Naive thymus-derived CD4-positive, alpha-beta T cell (primary cell): ENCODE measurements at regions not wholly inside any gene's neighbourhood (a gene's known extent, or its start where the extent isn't known, plus 50 kb on each side); places are given as distances from the start of the nearest gene placed in this dataset.

Source experiments
- ATAC-seq: fragments of 150-1000 bp; cut with Tn5 transposase; 2 replicates; pipeline ENCODE4 v1.10.0; 2021; ENCODE audit warnings: mild to moderate bottlenecking, moderate library complexity
- CTCF ChIA-PET: fragments of 350-600 bp; sonication (Branson Sonifier 250); formaldehyde crosslinking; loops from one replicate; lab custom pipeline; 2021; ENCODE audit warnings: antibody characterized with exemption; lab: Charles Lee
- POLR2A ChIA-PET: fragments of 350-600 bp; sonication (Branson Sonifier 250); formaldehyde crosslinking; loops from one replicate; lab custom pipeline; 2021; ENCODE audit warnings: antibody characterized with exemption, inconsistent platforms; lab: Charles Lee
- DNase-seq, 9 donors: peaks; one replicate each; pipeline versions ENCODE4 v3.0.0 to v3.0.0-alpha.2; 2020 to 2022; ENCODE audit warnings: mixed read lengths in 1 of 9
- H3K27ac ChIP-seq: one replicate; pipeline ENCODE4 v1.7.0; 2013; ENCODE audit warnings: mild to moderate bottlenecking, low read depth, low read length, moderate library complexity
- H3K27me3 ChIP-seq, 2 donors: one replicate each; pipeline ENCODE4 v1.7.0; 2013; ENCODE audit warnings: low read length in 2 of 2, mild to moderate bottlenecking in 2 of 2, moderate library complexity in 2 of 2; ENCODE audit not compliant: control insufficient read depth in 2 of 2, insufficient read depth in 2 of 2
- H3K36me3 ChIP-seq, 3 experiments: 1 replicate in 2 of 3; 2 replicates in 1 of 3; pipeline ENCODE4 v1.7.0; 2013; ENCODE audit warnings: low read length in 3 of 3, mild to moderate bottlenecking in 3 of 3, moderate library complexity in 1 of 3; ENCODE audit not compliant: insufficient read depth in 3 of 3, control insufficient read depth in 2 of 3
- H3K4me1 ChIP-seq, 2 donors: one replicate each; pipeline ENCODE4 v1.7.0; 2013; ENCODE audit warnings: low read length in 2 of 2, mild to moderate bottlenecking in 2 of 2, moderate library complexity in 1 of 2; ENCODE audit not compliant: control insufficient read depth in 2 of 2, insufficient read depth in 2 of 2
- H3K4me3 ChIP-seq: 2 replicates; pipeline ENCODE4 v1.7.0; 2013; ENCODE audit warnings: mild to moderate bottlenecking, low read length
- H3K9me3 ChIP-seq, 3 experiments: 1 replicate in 2 of 3; 2 replicates in 1 of 3; pipeline ENCODE4 v1.7.0; 2013; ENCODE audit warnings: low read length in 3 of 3; ENCODE audit not compliant: control insufficient read depth in 2 of 3
- H3K27ac Mint-ChIP-seq, 9 donors: one replicate each; pipeline ENCODE4 v1.8.0; 2020 to 2022; ENCODE audit warnings: mixed read lengths in 9 of 9, mild to moderate bottlenecking in 8 of 9, moderate library complexity in 5 of 9, inconsistent platforms in 2 of 9
- H3K27me3 Mint-ChIP-seq, 5 donors: one replicate each; pipeline ENCODE4 v1.8.0; 2021 to 2022; ENCODE audit warnings: mixed read lengths in 5 of 5, mild to moderate bottlenecking in 1 of 5
- H3K36me3 Mint-ChIP-seq, 5 donors: one replicate each; pipeline ENCODE4 v1.8.0; 2020 to 2022; ENCODE audit warnings: mixed read lengths in 5 of 5, mild to moderate bottlenecking in 3 of 5, inconsistent platforms in 1 of 5
- H3K4me1 Mint-ChIP-seq, 7 donors: one replicate each; pipeline ENCODE4 v1.8.0; 2020 to 2022; ENCODE audit warnings: mixed read lengths in 7 of 7, mild to moderate bottlenecking in 3 of 7, inconsistent platforms in 1 of 7
- H3K4me3 Mint-ChIP-seq, 10 donors: one replicate each; pipeline ENCODE4 v1.8.0; 2020 to 2022; ENCODE audit warnings: mild to moderate bottlenecking in 10 of 10, mixed read lengths in 10 of 10, moderate library complexity in 6 of 10, inconsistent platforms in 2 of 10
- H3K9me3 Mint-ChIP-seq, 11 donors: one replicate each; pipeline ENCODE4 v1.8.0; 2020 to 2022; ENCODE audit warnings: mixed read lengths in 11 of 11, mild to moderate bottlenecking in 4 of 11, inconsistent platforms in 1 of 11, moderate library complexity in 1 of 11
- intact Hi-C, 2 donors: fragments of 100-400 bp; cut with micrococcal nuclease; formaldehyde crosslinking; loops; one replicate each; pipeline ENCODE4 v1.15.1; 2023

DNA sequence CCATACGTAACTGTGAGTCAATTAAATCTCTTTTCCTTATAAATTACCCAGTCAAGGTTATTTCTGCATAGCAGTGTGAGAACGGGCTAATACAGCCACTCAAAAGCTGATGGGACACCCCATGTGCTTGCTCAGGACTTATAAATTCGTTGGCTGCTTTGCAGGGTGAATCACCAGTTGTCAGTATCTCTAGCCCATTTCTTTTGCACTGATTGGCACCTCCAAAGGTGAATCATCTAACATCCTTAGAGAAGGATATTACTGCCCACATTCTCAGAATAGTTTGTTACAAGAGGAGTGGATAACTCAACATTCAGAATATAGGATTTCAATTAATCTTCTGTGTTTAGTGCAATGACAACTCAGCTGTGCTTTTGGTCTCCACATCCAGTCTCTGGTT is 601.5 kb downstream of the KCNH5 start:
- Histone ChIP-seq H3K4me1 (no peaks in the 10 kb centered on the region), H3K9me3 (peaks cover 0 to 9% (median 0%) of the 10 kb centered on the region in 3 experiments), H3K27me3 (no peaks in the 10 kb centered on the region), H3K36me3 (no peaks in the 10 kb centered on the region), H3K4me3 (no peak overlapping the region), H3K27ac (no peak overlapping the region)
- Mint-ChIP-seq H3K36me3 (no peaks in the 10 kb centered on the region), H3K4me1 (no peaks in the 10 kb centered on the region), H3K27me3 (no peaks in the 10 kb centered on the region), H3K27ac (no peak overlapping the region), H3K9me3 (peaks cover 0 to 43% (median 21%) of the 10 kb centered on the region in 11 donors), H3K4me3 (no peak overlapping the region)
- no peak for DNase-seq
- intact Hi-C loops = no loop called here
- no peak for ATAC-seq
- ChIA-PET POLR2A (no interaction called here), CTCF (no interaction called here)

DNA sequence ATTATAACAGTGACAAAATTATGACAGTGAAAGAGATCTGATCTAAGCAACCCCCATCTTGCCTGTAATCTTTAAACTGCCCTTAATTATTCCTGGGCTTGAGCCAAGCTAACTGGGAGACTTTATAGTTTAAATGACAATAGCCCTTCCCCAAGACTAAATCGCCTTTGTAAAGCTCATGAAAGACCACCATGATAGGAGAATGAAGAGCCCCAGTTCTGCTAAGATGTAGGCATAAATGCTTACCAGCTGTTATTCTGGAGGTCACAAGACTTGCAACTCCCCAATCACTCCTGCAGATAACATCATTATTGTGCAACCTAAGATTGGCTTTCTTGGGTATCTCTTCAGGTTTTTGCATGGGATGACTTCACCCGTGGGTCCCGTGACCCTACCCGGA is 599.7 kb downstream of the KCNH5 start:
- H3K4me3 Mint-ChIP-seq = no peak overlapping the region
- peaks cover 0 to 31% (median 9%) of the 10 kb centered on the region in 11 donors for H3K9me3 Mint-ChIP-seq
- no peak overlapping the region for H3K4me3 ChIP-seq
- peaks cover 0 to 6% (median 0%) of the 10 kb centered on the region in 3 experiments for H3K9me3 ChIP-seq
- no peaks in the 10 kb centered on the region for H3K27me3 ChIP-seq
- intact Hi-C loops = no loop called here
- DNase-seq (no peak), ATAC-seq (no peak)
- H3K4me1 Mint-ChIP-seq = no peaks in the 10 kb centered on the region
- H3K36me3 ChIP-seq = no peaks in the 10 kb centered on the region
- no peaks in the 10 kb centered on the region for H3K27me3 Mint-ChIP-seq
- H3K27ac Mint-ChIP-seq = no peak overlapping the region
- H3K4me1 ChIP-seq = no peaks in the 10 kb centered on the region
- ChIA-PET CTCF (no interaction called here), POLR2A (no interaction called here)
- H3K27ac ChIP-seq = no peak overlapping the region
- no peaks in the 10 kb centered on the region for H3K36me3 Mint-ChIP-seq

- Mint-ChIP-seq H3K27ac (no peak overlapping the region), H3K9me3 (peaks cover 0 to 15% (median 5%) of the 10 kb centered on the region in 11 donors), H3K4me1 (no peaks in the 10 kb centered on the region), H3K27me3 (no peaks in the 10 kb centered on the region), H3K4me3 (no peak overlapping the region), H3K36me3 (no peaks in the 10 kb centered on the region)
- Histone ChIP-seq H3K27me3 (no peaks in the 10 kb centered on the region), H3K36me3 (no peaks in the 10 kb centered on the region), H3K4me3 (no peak overlapping the region), H3K9me3 (no peaks in the 10 kb centered on the region), H3K27ac (no peak overlapping the region), H3K4me1 (no peaks in the 10 kb centered on the region)
- ATAC-seq = no peak
- POLR2A ChIA-PET = no interaction called here
- DNase-seq = no peak
- CTCF ChIA-PET = no interaction called here
- intact Hi-C loops = no loop called here
These were observed 594.0 kb downstream of the KCNH5 start for GRCh38 chr14:62451221-62451620.

DNA sequence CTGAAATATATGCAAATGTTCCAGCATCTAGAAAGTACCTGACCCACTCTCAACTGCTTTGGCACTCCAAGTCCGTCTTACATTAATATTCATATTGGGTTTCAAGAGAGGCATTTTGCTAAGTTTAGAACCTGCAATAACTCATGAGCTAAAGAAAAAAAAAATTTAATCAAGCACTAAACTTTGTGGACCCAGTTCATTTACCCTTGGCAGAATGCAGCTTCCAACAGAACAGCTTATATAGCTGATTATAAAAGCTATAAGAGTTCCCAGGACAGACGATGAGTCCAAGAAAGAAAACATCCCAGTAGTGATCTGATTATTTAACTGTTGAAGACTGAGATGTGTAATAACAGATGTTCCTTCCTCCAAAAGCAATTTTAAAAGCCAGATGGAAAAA is 592.0 kb downstream of the KCNH5 start:
- POLR2A ChIA-PET = no interaction called here
- H3K27me3 ChIP-seq = no peaks in the 10 kb centered on the region
- H3K27ac ChIP-seq = no peak overlapping the region
- H3K9me3 ChIP-seq = no peaks in the 10 kb centered on the region
- ATAC-seq (no peak), DNase-seq (no peak)
- Mint-ChIP-seq H3K36me3 (no peaks in the 10 kb centered on the region), H3K9me3 (peaks cover 0 to 7% (median 4%) of the 10 kb centered on the region in 11 donors), H3K4me3 (no peak overlapping the region), H3K4me1 (no peaks in the 10 kb centered on the region), H3K27me3 (no peaks in the 10 kb centered on the region), H3K27ac (no peak overlapping the region)
- intact Hi-C loops = no loop called here
- H3K4me3 ChIP-seq = no peak overlapping the region
- CTCF ChIA-PET = no interaction called here
- no peaks in the 10 kb centered on the region for H3K4me1 ChIP-seq
- no peaks in the 10 kb centered on the region for H3K36me3 ChIP-seq

DNA sequence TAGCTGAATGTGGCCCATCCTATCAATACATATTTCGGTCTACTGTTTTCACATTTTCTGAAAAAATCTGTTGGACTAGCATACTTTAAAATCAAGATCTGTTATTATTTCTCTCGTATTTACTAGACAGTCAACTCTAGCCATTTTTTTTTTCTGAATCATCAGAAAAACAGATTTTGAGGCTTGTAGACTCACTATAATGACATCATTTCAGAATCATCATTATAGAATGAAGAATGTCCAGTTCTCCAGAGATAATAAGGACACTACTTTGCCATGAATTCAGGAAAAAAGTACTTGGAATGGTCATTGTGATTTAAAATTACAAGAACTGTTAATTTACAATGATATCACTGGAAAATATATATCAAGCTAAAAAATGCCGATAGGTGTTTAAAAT is 589.8 kb downstream of the KCNH5 start:
- no peak for DNase-seq
- intact Hi-C loops = no loop called here
- H3K36me3 Mint-ChIP-seq = no peaks in the 10 kb centered on the region
- peaks cover 0 to 6% (median 2%) of the 10 kb centered on the region in 11 donors for H3K9me3 Mint-ChIP-seq
- no peak overlapping the region for H3K27ac Mint-ChIP-seq
- ChIA-PET POLR2A (no interaction called here), CTCF (no interaction called here)
- Histone ChIP-seq H3K9me3 (no peaks in the 10 kb centered on the region), H3K27me3 (no peaks in the 10 kb centered on the region), H3K36me3 (no peaks in the 10 kb centered on the region), H3K4me3 (no peak overlapping the region), H3K4me1 (no peaks in the 10 kb centered on the region), H3K27ac (no peak overlapping the region)
- no peak overlapping the region for H3K4me3 Mint-ChIP-seq
- H3K4me1 Mint-ChIP-seq = no peaks in the 10 kb centered on the region
- no peak for ATAC-seq
- no peaks in the 10 kb centered on the region for H3K27me3 Mint-ChIP-seq

DNA sequence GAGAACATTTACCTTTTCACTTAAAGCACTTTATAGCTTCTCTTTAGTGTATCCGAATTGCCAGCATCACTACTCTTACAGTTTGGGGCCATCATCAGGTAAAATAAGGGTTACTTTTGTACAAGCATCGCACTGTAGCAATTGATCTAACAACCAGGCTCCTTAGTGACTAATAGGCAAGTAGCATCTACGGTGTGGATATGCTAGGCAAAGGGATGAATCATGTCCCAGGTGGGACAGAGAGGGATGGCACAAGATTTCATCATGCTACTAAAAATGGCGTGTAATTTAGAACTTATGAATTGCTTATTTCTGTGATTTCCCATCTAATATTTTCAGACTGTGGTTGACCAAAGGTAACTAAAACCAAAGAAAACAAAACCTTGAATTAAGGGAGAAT is 582.3 kb downstream of the KCNH5 start:
- intact Hi-C loops = no loop called here
- no peak for DNase-seq
- no peak overlapping the region for H3K27ac ChIP-seq
- no peaks in the 10 kb centered on the region for H3K4me1 ChIP-seq
- ChIA-PET POLR2A (no interaction called here), CTCF (no interaction called here)
- no peak overlapping the region for H3K4me3 ChIP-seq
- Mint-ChIP-seq H3K9me3 (peaks cover 0 to 16% (median 0%) of the 10 kb centered on the region in 11 donors), H3K4me3 (no peak overlapping the region), H3K4me1 (no peaks in the 10 kb centered on the region), H3K27me3 (no peaks in the 10 kb centered on the region), H3K27ac (no peak overlapping the region), H3K36me3 (no peaks in the 10 kb centered on the region)
- H3K36me3 ChIP-seq = no peaks in the 10 kb centered on the region
- H3K9me3 ChIP-seq = no peaks in the 10 kb centered on the region
- ATAC-seq = no peak
- H3K27me3 ChIP-seq = no peaks in the 10 kb centered on the region

- Mint-ChIP-seq H3K27me3 (no peaks in the 10 kb centered on the region), H3K9me3 (peaks cover 0 to 10% (median 0%) of the 10 kb centered on the region in 11 donors), H3K27ac (no peak overlapping the region), H3K4me3 (no peak overlapping the region), H3K36me3 (no peaks in the 10 kb centered on the region), H3K4me1 (no peaks in the 10 kb centered on the region)
- ATAC-seq (no peak), DNase-seq (no peak)
- Histone ChIP-seq H3K36me3 (no peaks in the 10 kb centered on the region), H3K4me1 (no peaks in the 10 kb centered on the region), H3K4me3 (no peak overlapping the region), H3K27me3 (no peaks in the 10 kb centered on the region), H3K9me3 (no peaks in the 10 kb centered on the region), H3K27ac (no peak overlapping the region)
- ChIA-PET CTCF (no interaction called here), POLR2A (no interaction called here)
- intact Hi-C loops = no loop called here
These were observed 576.3 kb downstream of the KCNH5 start for GRCh38 chr14:62468946-62469345.
